Fibroblast of peridontal ligament (primary cell): ENCODE measurements at regions not wholly inside any gene's neighbourhood (a gene's known extent, or its start where the extent isn't known, plus 50 kb on each side); places are given as distances from the start of the nearest gene placed in this dataset.

Source experiments
- DNase-seq: peaks from one replicate; pipeline ENCODE4 v3.0.0-alpha.2; 2010; ENCODE audit errors: extremely low read depth

- no peak for DNase-seq
Measured at GRCh38 chr18:67380867-67381266, 135.7 kb downstream of the DSEL start.

GRCh38 chr18:67379981-67380380 lies 136.5 kb downstream of the DSEL start:
- DNase-seq: peak; percentile 50

GRCh38 chr18:67376372-67376771 lies 140.1 kb downstream of the DSEL start:
- DNase-seq: no peak

- DNase-seq: peak; percentile 38
Measured at GRCh38 chr18:67373636-67374035, 142.9 kb downstream of the DSEL start.

DNA sequence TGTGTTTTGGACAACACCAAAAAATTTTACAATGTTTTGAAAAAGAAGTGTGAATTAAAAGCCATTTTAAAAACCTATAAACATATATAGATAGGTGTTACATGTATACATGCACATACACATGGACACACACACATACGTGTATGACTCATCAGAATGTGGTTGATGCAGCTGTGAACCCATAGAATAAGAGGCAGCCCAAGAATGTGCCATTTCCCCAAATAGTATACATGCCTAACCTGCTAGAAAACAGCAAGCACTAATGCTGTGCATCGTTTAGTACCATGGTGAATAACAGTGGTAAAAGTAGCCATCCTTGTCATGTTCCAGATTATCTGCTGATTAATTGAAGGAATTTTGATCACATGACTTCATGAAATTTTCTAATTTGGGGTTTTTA lies 149.0 kb downstream of the DSEL start:
- no peak for DNase-seq

GRCh38 chr18:67363694-67364093 lies 152.8 kb downstream of the DSEL start:
- DNase-seq: no peak

DNA sequence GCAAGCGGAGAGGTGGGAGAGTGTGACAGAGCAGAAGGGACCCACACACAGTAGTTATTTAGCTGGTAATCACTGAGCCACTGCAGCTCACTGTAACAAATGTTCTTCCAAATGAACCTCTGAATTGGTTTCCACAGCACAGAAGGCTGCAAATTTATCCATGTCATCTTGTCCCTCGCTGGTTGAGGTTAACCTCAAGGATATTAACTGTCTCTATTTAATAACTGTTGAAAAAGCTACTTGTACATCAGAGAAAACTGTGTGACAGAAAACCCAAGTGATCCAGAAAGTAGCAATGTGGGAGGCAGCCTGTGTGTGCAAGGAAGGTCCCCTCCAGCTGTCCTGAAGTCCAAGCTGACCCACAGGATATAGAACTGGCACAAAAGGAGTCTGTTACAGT lies 153.6 kb downstream of the DSEL start:
- DNase-seq: no peak

DNA sequence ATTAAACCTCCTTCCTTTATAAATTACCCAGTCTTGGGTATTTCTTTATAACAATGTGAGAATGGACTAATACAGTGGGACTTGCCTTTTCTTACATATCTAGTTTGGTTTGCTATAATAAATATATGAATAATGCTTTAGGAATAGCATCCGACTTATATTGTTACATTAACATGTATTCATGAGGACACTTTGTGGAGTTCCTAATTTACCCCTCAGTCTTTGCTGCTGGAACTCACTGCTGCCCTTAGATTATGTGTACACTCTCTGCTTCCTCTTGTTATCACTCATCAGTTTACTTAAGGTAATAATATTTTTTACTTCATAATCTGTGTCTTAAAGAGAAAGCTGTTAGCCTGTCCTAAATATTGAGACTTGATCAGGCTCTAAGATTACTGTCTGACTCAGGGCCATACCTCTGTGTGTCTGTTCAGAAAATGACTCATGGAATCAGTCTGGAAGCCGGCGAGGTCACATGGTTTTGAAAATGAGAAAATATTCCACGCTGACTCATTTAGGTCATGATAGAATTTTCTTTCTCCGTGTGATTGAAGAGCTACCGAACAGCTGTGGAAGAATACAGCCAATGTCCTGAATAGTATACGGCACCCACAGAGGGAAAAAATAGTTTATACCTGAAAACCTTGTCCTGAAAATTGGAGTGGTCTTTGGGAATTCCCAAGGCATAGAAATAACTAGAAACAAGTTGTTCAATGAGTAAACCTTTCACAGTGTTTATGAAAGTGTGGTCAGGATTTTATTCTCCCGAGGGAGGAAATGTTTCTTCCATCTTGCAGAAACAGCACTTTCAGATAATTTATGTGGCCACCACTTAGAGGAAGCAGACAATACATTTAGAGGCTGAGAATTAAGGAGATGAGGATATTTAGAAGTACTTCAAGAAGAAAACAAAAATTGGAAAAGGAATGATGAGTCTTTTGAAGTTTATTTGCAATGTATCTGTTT lies 156.4 kb downstream of the DSEL start:
- peak; percentile 96 for DNase-seq

DNA sequence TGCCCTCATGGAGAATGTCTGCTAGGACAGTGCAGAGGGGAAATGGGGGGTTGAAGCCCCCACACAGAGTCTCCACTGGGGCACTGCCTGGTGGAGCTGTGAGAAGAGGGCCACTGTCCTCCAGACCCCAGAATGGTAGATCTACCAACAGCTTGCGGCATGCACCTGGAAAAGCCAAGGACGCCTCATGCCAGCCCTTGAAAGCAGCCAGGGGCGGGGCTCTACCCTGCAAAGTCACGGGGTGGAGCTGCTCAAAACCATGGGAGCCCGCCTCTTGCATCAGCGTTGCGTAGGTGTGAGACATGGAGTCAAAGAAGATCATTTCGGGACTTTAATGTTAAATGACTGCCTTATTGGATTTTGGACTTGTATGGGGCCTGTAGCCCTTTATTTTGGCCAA lies 157.6 kb downstream of the DSEL start:
- no peak for DNase-seq

GRCh38 chr18:67354692-67355091 lies 161.8 kb downstream of the DSEL start:
- no peak for DNase-seq

DNA sequence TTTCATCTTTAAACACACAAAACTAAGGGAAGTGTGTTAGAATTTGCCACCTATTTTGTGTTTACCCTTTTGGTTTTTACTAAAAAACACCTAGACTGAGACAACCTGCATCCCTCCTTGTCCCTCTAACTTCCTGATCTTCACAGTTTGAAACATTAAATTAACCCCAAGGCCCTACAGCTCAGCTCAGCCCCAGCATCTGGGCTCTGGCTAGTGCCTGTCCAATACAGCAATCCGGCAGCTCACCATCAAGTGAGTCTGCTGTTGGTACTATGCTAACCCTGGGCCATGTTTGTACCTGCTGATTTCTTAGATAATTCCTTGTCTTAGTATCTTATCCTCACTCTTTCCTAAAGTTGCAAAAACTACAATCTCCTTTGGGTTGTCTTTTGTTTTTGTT lies 162.4 kb downstream of the DSEL start:
- no peak for DNase-seq

GRCh38 chr18:67347438-67347837 lies 169.1 kb downstream of the DSEL start:
- no peak for DNase-seq

DNA sequence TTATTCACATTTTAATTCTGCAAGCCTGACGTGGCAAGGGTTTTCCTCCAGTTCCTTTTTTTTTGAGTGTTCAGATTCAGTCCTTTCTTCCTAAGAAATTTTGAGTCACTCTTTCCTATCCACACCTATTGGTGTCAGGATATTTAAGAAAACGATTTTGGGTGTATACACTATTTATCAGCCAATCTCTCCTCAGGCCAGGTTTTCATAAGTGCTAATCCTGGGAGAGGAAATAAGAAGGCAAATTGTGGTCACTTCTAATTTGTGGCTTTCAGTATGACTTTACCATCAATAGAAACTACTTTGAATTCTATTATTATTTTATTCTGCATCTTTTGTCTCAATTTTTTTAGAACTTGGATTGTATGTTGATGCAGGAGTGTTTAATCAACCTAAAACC lies 174.4 kb downstream of the DSEL start:
- DNase-seq: no peak

DNA sequence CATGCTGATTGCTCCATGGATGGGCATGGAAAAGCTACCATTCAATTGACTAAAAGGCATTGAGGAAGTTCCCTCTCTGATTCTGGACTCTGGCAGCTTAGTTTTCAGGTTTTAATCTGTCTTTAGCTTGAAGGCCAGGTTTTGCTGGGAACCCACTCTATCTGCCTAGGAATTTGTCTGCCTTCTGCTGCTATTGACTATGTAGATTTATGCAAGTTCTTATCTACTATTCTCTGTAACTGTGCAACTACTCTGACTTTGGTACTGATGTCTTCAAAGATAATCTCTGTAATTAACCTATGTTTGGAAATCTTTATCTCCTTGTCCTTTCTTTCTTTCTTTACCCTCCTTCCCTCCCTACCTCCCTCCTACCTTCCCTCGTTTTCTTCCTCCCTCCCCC lies 178.8 kb downstream of the DSEL start:
- no peak for DNase-seq

GRCh38 chr18:67331857-67332256 lies 184.7 kb downstream of the DSEL start:
- no peak for DNase-seq

GRCh38 chr18:67319109-67319508 lies 197.4 kb downstream of the DSEL start:
- no peak for DNase-seq

- DNase-seq: peak; percentile 66
Measured at GRCh38 chr18:67318651-67319050, 197.9 kb downstream of the DSEL start.

- peak; percentile 72 for DNase-seq
Measured at GRCh38 chr18:67310826-67311225, 205.7 kb downstream of the DSEL start.

GRCh38 chr18:67308819-67309218 lies 207.7 kb downstream of the DSEL start:
- no peak for DNase-seq

- no peak for DNase-seq
Measured at GRCh38 chr18:67305466-67305865, 211.1 kb downstream of the DSEL start.

DNA sequence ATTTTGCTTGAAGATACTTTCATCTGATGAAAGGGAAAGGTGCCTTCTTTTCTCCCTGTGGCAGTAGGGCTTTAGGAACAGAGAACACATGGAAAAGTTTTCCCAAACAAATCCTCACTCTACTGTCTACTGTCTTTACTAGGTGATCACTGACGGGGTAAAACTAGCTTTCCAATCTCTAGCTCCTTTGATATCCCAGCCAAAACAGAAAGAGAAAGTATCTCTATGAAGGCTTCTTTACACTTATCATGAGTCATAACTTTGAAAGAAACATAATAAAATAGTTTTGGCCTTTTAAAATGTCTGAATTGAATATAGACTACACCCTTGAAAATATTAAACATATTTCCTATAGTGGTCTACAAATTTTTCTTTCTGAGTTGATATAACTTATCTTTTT lies 214.5 kb downstream of the DSEL start:
- peak; percentile 58 for DNase-seq

- DNase-seq: peak; percentile 34
Measured at GRCh38 chr18:67301592-67301991, 214.9 kb downstream of the DSEL start.

- no peak for DNase-seq
Measured at GRCh38 chr18:67300498-67300897, 216.0 kb downstream of the DSEL start.

- DNase-seq: no peak
Measured at GRCh38 chr18:67292814-67293213, 223.7 kb downstream of the DSEL start.
